HG03558 (cell line): ENCODE measurements at regions not wholly inside any gene's neighbourhood (a gene's known extent, or its start where the extent isn't known, plus 50 kb on each side); places are given as distances from the start of the nearest gene placed in this dataset.

ENCODE experiments used
- ATAC-seq: cut with Tn5 transposase; IDR thresholded peaks from one replicate; pipeline ENCODE4 v1.9.1; 2021; ENCODE audit warnings: moderate number of reproducible peaks; ENCODE audit not compliant: unreplicated experiment; ENCODE audit errors: extremely low read depth

DNA sequence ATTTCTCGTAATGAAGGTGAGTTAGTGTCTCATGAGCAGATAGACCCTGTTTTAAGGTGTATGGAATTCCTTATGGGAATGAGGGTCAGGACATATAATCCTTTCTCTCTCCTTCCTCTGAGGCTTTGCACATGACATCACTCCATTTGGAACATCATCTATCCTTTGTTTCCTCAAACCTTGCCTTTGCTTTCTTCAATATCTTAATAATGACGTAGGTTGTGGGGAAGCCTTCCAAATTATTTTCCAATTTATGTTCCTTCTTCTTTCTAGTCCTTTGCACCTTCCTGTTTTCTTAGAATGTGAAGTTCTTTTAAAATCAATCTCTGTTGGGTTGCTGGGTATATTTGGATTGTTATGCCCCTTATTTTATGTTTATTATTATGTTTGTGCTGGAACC lies 502.9 kb upstream of the STXBP6 start:
- ATAC-seq: no peak

DNA sequence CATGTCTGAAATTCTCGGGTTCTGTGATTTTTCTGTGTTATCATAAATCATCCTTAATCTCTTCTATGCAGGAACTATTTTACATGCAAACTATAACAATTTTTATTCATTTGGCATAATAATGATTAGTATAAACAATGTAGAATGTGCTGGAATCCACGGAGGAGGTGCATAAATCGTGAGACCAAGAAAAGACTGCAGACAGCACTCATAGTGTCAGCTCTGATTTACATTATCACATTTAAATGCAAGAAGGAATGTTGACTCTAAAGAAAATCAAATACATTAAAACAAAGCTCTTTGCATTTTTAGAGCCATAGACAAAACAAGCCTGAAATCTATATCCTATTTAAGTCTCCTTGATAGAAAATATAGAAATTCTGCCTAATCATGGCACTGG lies 501.7 kb upstream of the STXBP6 start:
- no peak for ATAC-seq

DNA sequence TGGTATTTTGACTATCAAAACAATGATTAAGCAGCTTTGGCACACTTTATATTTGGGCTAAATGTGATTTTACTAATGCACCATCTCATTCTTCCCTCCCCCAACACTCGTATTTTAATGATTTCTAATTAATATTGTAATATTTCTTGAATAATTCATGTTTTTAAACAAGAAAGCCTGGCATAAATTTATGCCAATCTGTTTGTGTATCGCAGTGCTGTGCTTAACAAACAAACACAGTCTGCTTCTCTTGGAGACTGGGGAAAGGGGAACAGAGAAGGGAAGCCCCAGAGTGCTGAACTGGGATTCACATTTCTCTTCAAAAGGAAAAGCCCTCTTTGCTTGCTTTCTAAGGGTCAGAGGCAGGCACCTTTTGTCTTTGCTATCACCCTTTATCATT lies 496.9 kb upstream of the STXBP6 start:
- no peak for ATAC-seq

DNA sequence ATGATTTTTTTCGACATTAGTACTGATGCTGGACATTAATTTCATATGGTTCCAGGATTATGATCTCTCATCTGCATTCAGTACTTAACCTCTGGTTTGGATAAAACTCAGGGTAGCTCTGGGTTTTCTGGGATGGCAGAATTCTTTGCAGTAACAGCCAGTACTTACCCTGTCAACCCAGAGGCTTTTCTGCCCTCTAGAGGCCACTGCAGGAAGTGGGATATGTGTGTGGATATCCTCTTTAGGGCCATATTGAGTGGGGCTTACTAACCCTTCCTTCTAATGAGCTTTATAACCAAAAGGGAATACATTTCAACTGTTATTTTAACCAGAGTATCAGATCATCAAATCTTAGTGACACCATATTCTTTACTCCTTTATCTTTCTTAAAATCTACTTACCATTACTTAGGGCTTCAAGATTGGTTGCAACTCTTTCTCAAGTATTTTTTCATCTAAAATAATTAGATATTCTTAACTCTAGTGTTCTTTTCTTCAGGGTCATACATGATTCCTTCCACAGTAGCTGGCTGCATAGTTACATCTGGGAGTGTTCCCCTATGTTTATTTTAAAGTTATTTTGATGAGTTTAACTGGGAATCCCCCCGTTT lies 488.0 kb upstream of the STXBP6 start:
- no peak for ATAC-seq

DNA sequence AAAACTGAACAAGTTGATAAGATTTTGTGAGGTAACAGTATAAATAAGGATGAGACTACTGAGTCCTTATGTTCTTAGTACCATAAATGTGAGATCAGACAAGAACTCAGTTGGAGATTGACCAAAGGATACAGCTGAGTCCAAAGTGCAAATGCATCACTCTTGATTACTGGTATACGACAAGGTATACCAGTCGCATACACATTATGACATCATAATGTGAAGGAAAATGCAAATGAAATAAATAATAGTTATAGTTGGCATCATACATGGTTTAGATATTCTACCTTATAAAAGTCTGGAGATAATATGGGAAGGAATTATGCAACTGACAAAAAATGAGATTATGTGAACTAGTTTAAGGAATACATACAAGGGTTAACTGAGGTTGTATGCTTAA lies 476.3 kb upstream of the STXBP6 start:
- no peak for ATAC-seq

DNA sequence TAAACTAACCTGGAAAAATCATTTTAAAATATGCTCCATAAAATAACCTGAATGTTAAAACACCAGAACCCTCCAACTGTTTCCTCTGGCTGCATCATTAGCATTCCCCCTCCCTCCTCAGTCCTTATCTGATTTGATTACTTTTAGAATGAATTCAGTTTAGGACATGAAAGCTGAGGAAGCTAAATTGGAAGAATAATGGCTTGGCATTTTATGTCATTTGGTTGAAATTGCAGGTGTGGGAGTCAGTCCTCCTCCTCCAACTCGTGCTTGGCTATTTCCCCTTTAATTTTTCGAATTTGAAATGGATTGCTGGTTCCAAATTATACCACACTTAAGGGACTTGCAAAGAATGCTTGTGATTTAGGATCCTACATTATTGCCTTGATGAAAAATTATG lies 473.0 kb upstream of the STXBP6 start:
- no peak for ATAC-seq

DNA sequence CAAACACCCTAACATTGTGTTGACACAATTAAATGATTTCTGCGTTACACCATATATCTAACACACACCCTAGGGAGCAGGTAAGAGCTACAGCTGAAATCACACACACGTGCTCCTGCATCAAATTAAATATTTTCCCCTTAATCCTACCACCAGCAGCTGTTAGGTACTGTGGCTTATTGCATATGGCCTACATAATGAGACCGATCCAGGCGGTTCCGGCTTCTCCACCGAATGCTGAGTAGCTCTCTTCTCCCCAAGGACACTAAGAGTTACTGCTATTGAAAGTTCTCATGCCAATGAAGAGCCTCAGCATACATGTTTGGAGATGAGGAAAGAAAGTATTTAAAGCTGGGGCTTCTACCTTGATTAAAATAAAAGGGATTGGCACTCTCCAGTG lies 472.2 kb upstream of the STXBP6 start:
- ATAC-seq: no peak

DNA sequence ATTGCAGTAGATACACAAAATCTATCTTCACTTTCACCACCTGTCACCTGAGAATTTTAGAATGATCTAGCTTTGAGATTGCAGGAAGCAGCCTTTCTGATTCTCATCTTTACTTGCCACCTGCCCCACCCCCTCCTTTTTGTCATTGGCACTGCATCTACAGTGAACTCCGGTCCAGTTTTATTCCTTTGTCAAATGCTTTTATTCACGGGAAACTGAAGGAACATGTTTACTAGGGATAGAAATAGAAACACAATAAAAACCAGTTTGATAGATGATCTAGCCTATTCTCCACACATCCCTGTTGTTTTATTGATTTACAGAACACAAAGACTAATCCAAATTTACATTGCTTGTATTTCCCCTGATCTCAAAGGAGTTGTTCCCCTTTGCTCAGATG lies 471.7 kb upstream of the STXBP6 start:
- ATAC-seq: no peak

DNA sequence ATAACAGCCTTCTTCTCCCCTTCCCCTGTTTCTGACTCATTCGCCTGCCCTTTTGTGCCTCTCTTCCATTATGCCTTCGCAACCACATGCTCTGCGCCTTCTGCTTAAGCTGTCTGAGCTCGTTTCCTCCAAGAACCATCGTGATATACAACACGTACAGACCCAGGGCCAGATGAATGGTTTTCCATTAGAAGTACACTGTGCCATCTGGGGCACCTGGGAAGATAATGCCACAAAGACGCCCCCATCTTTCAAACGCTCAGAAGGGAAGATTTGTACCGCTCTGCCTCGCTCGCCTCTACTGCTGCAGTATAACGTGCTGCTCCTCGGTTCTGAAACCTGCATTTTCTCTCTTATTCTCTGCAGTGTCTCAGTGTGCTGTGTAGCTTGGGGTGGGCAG lies 470.9 kb upstream of the STXBP6 start:
- ATAC-seq: no peak

DNA sequence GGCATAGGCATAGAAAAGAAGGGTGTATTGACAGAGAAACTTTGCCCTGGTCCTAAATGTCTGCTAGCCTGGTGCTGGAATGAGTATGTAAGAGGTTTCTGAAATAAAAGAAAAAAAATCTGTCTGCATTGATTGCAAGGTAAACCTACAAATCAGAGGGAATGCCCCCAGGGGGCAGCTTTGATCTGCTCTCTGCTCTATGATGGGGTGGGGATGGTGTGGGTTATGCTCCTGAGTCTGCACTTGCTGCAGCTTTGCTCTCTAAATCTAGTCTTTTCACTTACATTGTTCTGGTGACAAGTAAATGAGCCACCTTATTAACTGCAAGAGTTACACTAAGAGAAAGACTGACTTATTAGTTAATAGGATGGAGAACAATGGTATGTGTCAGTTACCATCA lies 468.4 kb upstream of the STXBP6 start:
- ATAC-seq: no peak

DNA sequence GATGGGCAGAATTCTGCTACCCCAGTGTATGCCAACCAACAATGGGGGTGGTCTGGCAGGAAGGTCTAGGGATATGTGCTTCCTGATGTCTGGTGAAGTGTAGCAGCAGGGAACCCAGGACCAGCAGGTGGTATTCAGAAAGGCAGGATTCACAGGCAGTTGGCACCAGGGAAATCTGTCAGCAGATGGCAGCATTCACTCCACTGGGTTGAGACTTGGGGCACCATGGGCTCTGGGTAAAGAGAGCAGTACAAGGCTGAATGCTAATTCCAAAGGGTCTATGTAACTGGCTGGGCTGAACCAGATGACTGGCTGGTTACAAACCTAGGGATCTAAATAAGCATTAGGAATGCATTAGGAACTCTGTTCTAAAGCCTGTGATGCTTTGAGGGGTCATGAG lies 466.9 kb upstream of the STXBP6 start:
- ATAC-seq: no peak

DNA sequence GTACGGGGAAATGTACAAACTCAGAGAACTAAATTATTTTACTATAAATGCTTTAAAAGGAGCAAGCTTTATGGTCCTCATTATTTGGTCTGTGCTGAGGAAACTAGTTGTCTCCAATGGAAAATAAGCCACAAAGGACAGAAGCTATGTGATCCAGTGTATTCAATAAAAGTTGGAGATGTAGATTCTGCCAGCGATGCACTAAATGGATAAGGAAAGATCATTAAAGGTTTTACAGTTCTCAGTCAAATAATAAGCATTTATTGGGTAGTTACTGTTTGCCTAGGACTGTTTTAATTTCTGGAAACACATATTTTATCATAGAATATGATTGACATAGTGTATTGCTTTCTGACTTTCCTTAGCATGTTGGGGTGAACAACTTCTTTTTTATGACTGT lies 458.9 kb upstream of the STXBP6 start:
- no peak for ATAC-seq

DNA sequence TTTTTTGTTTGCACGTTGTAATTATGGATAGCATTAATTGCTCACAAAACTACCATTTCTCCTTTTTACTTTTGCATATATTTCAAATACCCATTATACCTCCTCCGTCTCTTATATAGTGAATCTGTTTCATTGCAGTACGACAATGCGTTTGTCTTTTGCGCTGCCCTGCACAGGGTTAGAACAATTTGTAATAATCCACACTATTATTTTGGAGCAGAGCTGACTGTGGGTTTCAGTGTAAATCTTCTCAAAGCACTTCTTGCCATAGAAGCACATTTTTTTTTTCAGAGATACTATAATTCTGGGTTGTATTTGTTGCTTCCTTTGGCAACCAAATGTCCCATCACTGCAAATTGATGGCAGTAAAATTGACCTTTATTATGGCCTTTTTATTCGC lies 451.8 kb upstream of the STXBP6 start:
- ATAC-seq: no peak

DNA sequence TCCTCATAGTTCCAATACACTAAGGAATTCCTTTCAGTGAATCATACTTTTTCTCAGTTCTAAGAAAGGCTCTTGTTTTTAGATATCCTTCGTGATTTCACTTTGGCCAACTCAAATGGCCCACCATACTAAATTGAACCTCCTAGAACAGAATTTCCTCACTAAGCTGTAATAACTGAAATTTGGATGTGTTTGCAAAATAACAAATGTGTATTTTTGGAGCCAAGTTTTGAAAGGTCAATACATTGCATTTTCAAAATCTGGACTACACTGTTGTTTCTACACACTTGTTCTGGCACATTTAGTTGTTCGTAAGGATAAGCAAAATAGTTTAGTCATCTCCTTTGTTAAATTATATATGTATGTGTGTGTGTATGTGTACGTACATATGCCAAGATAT lies 439.0 kb upstream of the STXBP6 start:
- ATAC-seq: no peak

DNA sequence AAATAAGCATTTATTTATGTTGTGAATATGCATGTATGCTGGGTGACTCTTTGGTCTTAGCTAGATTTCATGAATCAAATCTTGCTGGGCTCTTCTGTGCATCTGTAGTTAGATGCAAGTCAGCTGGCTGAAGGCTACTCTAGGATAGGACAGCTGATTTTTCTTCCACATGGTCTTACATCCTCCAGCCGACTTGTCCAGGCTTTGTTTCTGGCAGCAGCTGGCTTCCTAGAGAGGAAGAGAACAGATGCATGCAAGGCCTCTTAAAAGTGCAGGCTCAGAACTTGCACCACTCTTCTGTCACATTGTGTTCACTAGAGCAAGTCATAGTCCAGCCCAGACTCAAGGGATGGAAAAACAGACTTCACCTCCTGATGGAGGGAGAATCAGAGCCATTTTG lies 435.4 kb upstream of the STXBP6 start:
- ATAC-seq: no peak

DNA sequence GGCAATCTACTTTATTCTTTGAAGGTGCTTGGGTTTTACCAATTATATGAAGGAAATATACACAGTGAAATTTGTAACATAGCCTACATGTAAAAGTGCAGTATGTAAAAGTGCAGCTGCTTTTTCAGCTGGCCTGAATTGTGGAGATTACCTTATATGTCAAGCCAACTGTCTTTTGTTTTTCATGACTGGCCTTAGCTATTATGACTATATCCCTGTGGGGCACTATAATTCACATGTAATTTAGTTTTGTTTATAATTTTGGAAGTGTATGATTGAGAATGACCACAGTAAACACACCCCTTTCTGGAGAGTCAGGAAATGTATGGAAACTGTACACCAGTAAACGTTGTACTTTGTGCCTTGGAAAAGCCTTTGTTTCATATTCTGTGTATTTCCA lies 435.0 kb upstream of the STXBP6 start:
- ATAC-seq: no peak

DNA sequence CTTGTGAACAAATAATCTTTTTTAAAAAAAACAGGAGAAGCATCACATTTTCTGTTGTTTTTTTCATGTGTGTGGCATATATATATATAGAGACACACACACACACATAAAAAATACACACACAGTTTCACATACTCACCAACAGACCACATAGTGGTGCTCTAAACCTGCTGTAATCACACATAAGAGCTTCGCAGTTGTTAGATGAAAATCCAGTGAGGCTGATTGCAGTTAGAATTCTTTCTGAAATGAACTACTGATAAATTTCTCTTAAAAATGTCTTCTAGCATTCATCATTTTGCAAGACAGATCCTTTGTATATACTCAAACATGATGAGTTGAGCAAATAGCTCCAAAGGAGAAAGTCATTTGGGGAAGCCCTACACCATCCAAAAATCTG lies 434.3 kb upstream of the STXBP6 start:
- ATAC-seq: no peak

DNA sequence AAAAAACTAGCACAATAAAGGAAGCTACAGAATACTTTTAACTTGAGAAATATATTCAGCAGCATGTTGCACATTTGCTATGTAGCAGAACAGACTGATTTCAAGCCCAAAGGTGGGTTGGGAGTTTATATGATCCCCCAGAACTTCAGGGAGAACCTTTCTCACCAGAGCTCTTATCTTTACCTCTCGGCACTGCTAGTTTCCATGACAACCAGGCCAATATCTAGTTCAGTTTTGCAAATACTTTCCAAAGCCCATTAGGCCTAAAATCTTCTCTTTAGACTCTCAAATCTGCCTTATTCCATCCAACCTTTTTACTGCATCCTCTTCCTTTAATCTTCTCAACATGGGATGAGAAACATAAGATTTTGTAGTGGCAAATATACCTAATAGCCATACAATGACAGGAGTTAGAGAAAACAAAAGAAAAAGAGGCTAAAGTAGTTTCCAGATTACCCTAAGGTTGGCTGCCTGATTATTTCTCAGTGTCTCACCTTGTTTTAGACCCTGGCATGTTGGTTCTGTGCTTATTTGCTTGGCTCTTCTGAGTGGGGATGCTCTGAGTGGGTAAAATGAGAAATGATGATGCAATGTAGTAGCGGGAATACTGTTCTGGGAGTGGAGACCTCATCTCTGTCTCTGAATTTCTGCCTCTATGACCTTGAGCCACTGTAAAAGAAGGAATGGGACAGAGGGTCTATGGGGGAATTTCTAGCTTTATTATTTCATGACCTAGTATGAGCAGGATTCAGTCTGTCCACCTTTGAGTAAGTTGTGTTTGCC lies 427.6 kb upstream of the STXBP6 start:
- no peak for ATAC-seq

DNA sequence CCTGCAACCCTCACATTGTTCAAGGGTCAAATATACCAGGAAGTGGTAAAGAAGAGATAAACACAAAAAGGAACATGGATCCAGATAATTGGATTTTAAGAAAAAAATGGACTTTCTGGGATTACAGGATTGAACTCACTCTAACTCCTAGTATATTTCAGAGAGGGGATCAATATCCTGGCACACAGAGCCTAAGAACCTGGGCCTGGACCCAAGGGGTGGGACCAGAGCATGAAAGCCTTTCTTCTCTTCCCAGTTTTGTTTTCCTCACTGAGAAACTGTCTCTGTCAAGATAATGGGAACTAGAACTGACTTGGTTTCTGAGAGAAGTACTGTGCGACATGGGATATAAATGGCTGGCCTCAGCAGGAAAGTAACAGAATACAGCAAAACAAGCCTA lies 422.8 kb upstream of the STXBP6 start:
- no peak for ATAC-seq

DNA sequence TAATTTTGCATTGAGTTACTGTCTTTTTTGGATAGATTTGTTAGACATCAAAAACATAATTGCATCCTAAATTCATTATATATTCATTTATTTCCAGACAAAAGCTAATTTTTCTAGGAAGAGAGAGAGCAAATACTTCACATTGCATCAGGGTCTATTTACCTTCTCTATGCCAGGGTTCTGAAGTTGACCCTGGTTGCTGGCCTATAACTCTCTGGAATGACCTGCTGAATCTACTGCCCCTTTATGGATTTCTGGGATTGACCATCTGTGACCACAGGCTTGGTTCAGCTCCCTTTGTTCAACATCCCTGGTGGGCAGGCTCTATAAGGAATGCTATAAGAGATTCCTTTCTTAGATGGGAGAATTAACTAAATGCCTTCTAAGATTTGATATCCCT lies 414.8 kb upstream of the STXBP6 start:
- ATAC-seq: no peak

DNA sequence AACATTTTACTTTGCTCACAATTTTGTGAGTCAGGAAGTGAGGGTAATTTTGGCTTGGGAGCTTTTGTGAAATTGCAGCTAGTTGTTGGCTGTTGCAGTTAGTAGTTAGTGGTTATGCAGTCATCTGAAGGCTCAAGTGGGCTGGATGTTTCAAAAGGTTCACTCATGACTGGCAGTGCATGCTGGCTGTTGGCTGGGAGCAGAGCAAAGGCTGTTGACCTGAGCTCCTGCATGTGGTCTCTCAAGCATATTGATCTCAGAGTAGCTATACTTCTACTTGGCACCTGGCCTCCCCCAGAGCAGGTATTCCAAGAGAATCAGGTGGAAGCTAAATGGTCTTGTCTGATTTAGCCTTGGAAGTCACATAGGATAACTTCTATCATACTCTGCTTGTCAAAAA lies 414.1 kb upstream of the STXBP6 start:
- no peak for ATAC-seq

DNA sequence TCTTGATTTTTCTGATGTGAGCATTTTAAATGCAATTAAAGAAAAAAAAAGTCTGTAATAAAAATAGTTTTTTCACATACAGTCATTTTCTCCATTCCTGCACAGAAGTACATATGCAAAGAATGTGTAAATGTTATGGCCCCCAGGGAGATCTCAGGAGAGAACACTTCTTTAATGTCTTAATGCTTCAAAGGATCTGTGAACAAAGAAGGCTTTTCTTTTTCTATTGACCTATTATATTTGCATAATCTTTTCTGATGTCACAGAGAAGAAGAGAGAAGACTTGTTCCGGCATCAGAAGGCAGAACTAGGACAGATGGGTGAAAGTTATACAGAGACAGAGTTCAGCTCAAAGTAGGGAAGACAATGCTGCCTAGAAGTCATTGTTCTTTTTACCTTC lies 413.5 kb upstream of the STXBP6 start:
- no peak for ATAC-seq
